GM12892 (cell line): ENCODE measurements at regions not wholly inside any gene's neighbourhood (a gene's known extent, or its start where the extent isn't known, plus 50 kb on each side); places are given as distances from the start of the nearest gene placed in this dataset.

Experiments
- POLR2A ChIP-seq: IDR thresholded peaks from 2 replicates; pipeline ENCODE4 v1.6.1; 2011; ENCODE audit warnings: low read depth, low read length, control low read depth
- POLR2AphosphoS5 ChIP-seq: IDR thresholded peaks from 2 replicates; pipeline ENCODE4 v1.6.1; 2011; ENCODE audit warnings: low read depth, low read length, control low read depth

DNA sequence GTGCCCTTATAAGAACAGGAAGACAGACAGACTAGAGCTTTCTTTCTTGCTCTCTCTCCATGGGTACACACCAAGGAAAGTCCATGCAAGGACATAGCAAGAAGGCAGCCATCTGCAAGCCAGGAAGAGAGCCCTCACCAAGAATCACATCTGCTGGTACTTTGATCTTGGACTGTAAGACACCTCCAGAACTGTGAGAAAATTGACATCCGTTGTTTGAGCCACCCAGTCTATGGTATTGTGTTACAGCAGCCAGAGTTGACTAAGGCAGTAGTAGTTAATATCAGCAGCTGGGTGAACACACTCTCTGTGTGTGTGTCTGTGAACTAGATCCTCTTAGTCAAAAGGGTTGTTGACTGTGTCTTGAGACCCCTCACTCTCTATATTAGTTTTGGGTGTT is 53.8 kb upstream of the PPP2R5A start:
- no peak for TF ChIP-seq POLR2A
- no peak for TF ChIP-seq POLR2AphosphoS5
